ENCODE measurements at regions not wholly inside any gene's neighbourhood (a gene's known extent, or its start where the extent isn't known, plus 50 kb on each side); places are given as distances from the start of the nearest gene placed in this dataset.

GRCh38 chr6:23173234-23173633, 603.9 kb downstream of the HDGFL1 start:
- POLR2A ChIA-PET, result no interaction called here
- H3K4me3 ChIP-seq (replicated peaks in 1 of 3; ENCODE audit: insufficient read depth in 1 of 3, low read depth in 1 of 3, low read length in 3 of 3), result no peak overlapping the region
- H4K20me1 ChIP-seq (replicated peaks; ENCODE audit: control insufficient read depth, extremely low read depth, insufficient read depth, low read length), result no peaks in the 10 kb centered on the region
- dilution Hi-C loops (cut with MboI; ENCODE audit: extremely low pct_ligation_motif_present, low sequenced_read_pairs), result no loop called here
- no peak overlapping the region for H2AFZ ChIP-seq (ENCODE audit: low read depth, low read length)
- H3K4me2 ChIP-seq (ENCODE audit: insufficient read depth, low read length), result no peak overlapping the region
- intact Hi-C loops (cut with micrococcal nuclease), result no loop called here
- no TSS peak for BruUV-seq (replicated peaks)
- no peaks in the 10 kb centered on the region for H3K4me1 ChIP-seq (ENCODE audit: control insufficient read depth, extremely low read depth, insufficient read depth, low read length)
- TF ChIP-seq MAX (IDR thresholded peaks at IDR 0.05; ENCODE audit: insufficient read depth, insufficient read length) (no peak), POLR2AphosphoS5 (IDR thresholded peaks at IDR 0.05; ENCODE audit: insufficient read depth, low read depth, low read length) (no peak), POLR2A (IDR thresholded peaks at IDR 0.05; ENCODE audit: low read depth, low read length) (no peak), FOS (IDR thresholded peaks at IDR 0.05; ENCODE audit: borderline replicate concordance, insufficient read depth, low read length) (no peak), GATA2 (IDR thresholded peaks at IDR 0.05; ENCODE audit: insufficient read depth, insufficient read length, low read depth, low read length) (no peak)
- FAIRE-seq, result no peak
- CTCF ChIA-PET, result no interaction called here
- DNase-seq (ENCODE audit: low read depth, low spot score), result no peak
- no peaks in the 10 kb centered on the region for H3K9me1 ChIP-seq (replicated peaks; ENCODE audit: control insufficient read depth, extremely low read depth, insufficient read depth, low read length)
- H3K9me3 ChIP-seq (replicated peaks; ENCODE audit: control insufficient read depth, insufficient read depth, low read length), result no peaks in the 10 kb centered on the region
- no peaks in the 10 kb centered on the region for H3K27me3 ChIP-seq (ENCODE audit: control insufficient read depth in 2 of 2, insufficient read depth in 2 of 2, low read length in 2 of 2)
- H3K36me3 ChIP-seq (ENCODE audit: control insufficient read depth in 2 of 2, extremely low read depth in 1 of 2, insufficient read depth in 2 of 2, low read length in 2 of 2), result no peaks in the 10 kb centered on the region
- no peak overlapping the region for H3K9ac ChIP-seq (replicated peaks; ENCODE audit: extremely low read depth, insufficient read depth, low read length)
- no peak overlapping the region for H3K27ac ChIP-seq (ENCODE audit: insufficient read depth, low read depth, low read length)
- no peaks in the 10 kb centered on the region for H3K79me2 ChIP-seq (ENCODE audit: control insufficient read depth, insufficient read depth, low read length)

- intact Hi-C loops (cut with micrococcal nuclease), result no loop called here
- no peaks in the 10 kb centered on the region for H3K27me3 ChIP-seq (ENCODE audit: control insufficient read depth in 2 of 2, insufficient read depth in 2 of 2, low read length in 2 of 2)
- no peaks in the 10 kb centered on the region for H3K4me1 ChIP-seq (ENCODE audit: control insufficient read depth, extremely low read depth, insufficient read depth, low read length)
- H3K4me2 ChIP-seq (ENCODE audit: insufficient read depth, low read length), result no peak overlapping the region
- no peaks in the 10 kb centered on the region for H4K20me1 ChIP-seq (replicated peaks; ENCODE audit: control insufficient read depth, extremely low read depth, insufficient read depth, low read length)
- no peaks in the 10 kb centered on the region for H3K9me3 ChIP-seq (replicated peaks; ENCODE audit: control insufficient read depth, insufficient read depth, low read length)
- no peak for TF ChIP-seq POLR2A (IDR thresholded peaks at IDR 0.05; ENCODE audit: low read depth, low read length)
- TF ChIP-seq CTCF (IDR thresholded peaks at IDR 0.05; ENCODE audit: extremely low read depth in 1 of 2, insufficient read depth in 1 of 2, low read depth in 1 of 2, low read length in 2 of 2), result no peak
- peak; percentile 19 for TF ChIP-seq JUN (IDR thresholded peaks at IDR 0.05; ENCODE audit: borderline replicate concordance, insufficient read depth, insufficient read length, low read depth)
- no peak for TF ChIP-seq MAX (IDR thresholded peaks at IDR 0.05; ENCODE audit: insufficient read depth, insufficient read length)
- no peak for TF ChIP-seq FOS (IDR thresholded peaks at IDR 0.05; ENCODE audit: borderline replicate concordance, insufficient read depth, low read length)
- H3K9ac ChIP-seq (replicated peaks; ENCODE audit: extremely low read depth, insufficient read depth, low read length), result no peak overlapping the region
- BruUV-seq (replicated peaks), result no TSS peak
- dilution Hi-C loops (cut with MboI; ENCODE audit: extremely low pct_ligation_motif_present, low sequenced_read_pairs), result no loop called here
- CTCF ChIA-PET, result no interaction called here
- H3K79me2 ChIP-seq (ENCODE audit: control insufficient read depth, insufficient read depth, low read length), result no peaks in the 10 kb centered on the region
- H3K36me3 ChIP-seq (ENCODE audit: control insufficient read depth in 2 of 2, extremely low read depth in 1 of 2, insufficient read depth in 2 of 2, low read length in 2 of 2), result no peaks in the 10 kb centered on the region
- H3K9me1 ChIP-seq (replicated peaks; ENCODE audit: control insufficient read depth, extremely low read depth, insufficient read depth, low read length), result no peaks in the 10 kb centered on the region
- no peak overlapping the region for H3K27ac ChIP-seq (ENCODE audit: insufficient read depth, low read depth, low read length)
- POLR2A ChIA-PET, result no interaction called here
- no peak overlapping the region for H2AFZ ChIP-seq (ENCODE audit: low read depth, low read length)
- no peak overlapping the region for H3K4me3 ChIP-seq (replicated peaks in 1 of 3; ENCODE audit: insufficient read depth in 1 of 3, low read depth in 1 of 3, low read length in 3 of 3)
- no peak for DNase-seq (ENCODE audit: low read depth, low spot score)
- no peak for FAIRE-seq
Measured at GRCh38 chr6:23174781-23175361, 605.5 kb downstream of the HDGFL1 start.
